ENCODE measurements at regions not wholly inside any gene's neighbourhood (a gene's known extent, or its start where the extent isn't known, plus 50 kb on each side); places are given as distances from the start of the nearest gene placed in this dataset.
"Not testable (repeated sequence)": the region's sequence is repeated elsewhere in the genome, so short reads cannot be mapped to it uniquely, and the experiment has no call there.

DNA sequence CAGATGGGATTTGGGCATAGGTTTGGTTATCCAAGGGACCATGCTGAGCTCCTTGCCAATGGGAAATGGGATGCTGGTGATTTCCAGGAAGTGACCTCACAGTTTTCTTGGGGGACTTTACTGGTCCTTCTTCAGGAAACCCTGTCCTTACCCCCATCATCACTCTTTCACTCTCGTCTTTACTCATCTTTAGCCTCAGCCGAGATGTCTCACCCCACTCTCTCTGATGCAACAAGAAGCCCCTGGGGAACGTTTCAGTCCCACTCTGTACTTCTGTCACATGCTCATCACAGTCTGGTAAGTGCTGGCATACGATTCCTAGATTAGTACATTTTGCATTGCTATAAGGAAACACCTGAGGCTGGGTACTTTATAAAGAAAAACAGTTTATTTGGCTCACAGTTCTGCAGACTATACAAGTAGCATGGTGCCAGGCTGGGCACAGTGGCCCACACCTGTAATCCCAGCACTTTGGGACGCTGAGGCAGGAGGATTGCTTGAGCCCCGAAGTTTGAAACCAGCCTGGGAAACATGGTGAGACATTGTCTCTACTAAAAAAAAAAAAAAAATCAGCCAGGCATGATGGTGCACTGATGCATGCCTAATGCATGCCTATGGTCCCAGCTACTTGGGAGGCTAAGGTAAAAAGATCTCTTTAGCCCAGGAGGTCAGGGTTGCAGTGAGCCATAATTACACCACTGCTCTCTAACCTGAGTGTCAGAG lies 63.5 kb upstream of the VKORC1L1 start:
- no peaks in the 10 kb centered on the region for H3K4me1 Mint-ChIP-seq
- no peak overlapping the region for H3K27ac Mint-ChIP-seq
- DNase-seq (no peak), ATAC-seq (no peak)
- H3K27me3 Mint-ChIP-seq, result no peaks in the 10 kb centered on the region
- POLR2A ChIA-PET, result no interaction called here
- no peak overlapping the region for H3K4me3 Mint-ChIP-seq
- H3K9me3 Mint-ChIP-seq, result peaks cover 0 to 9% (median 1%) of the 10 kb centered on the region in 9 donors
- H3K36me3 Mint-ChIP-seq, result peaks cover 5 to 10% (median 10%) of the 10 kb centered on the region in 3 donors

DNA sequence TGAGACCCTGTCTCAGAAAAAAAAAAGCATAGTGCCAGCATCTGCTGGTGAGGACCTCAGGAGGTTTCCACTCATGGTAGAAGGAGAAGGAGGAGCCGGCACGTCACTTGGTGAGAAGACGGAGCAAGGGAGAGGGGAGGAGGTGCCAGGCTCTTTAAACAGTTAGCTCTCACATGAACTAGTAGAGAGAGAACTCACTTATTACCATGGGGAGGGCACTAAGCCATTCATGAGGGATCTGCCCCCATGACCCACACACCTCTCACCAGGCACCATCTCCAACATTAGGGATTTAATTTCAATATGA lies 62.9 kb upstream of the VKORC1L1 start:
- Mint-ChIP-seq H3K27me3 (no peaks in the 10 kb centered on the region), H3K27ac (no peak overlapping the region), H3K4me1 (no peaks in the 10 kb centered on the region), H3K4me3 (no peak overlapping the region), H3K9me3 (peaks cover 0 to 9% (median 1%) of the 10 kb centered on the region in 9 donors), H3K36me3 (peaks cover 5 to 14% (median 10%) of the 10 kb centered on the region in 3 donors)
- DNase-seq, result no peak
- ATAC-seq, result no peak
- POLR2A ChIA-PET, result no interaction called here

DNA sequence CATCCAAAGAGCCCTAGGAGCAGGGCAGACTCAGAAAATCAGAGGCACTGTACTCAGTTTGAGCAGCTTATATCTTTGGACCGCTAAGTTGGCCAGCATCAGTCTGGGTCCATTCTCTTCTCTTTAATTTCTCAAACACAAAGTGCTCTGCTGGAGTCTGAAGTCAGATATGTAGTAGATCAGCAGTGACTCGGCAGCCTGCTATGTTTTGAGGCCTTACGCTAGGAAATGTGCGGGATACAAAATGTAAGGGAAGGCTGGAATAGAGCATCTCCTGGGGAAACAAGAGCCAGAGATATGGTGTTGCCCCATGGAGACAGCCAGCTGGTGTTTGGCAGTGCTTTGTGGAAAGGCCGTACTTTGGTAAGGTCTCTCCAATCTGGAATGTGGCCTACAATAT lies 60.6 kb upstream of the VKORC1L1 start:
- H3K27me3 Mint-ChIP-seq, result no peaks in the 10 kb centered on the region
- ATAC-seq (no peak), DNase-seq (no peak)
- no peaks in the 10 kb centered on the region for H3K4me1 Mint-ChIP-seq
- peaks cover 5 to 14% (median 10%) of the 10 kb centered on the region in 3 donors for H3K36me3 Mint-ChIP-seq
- POLR2A ChIA-PET, result no interaction called here
- H3K27ac Mint-ChIP-seq, result no peak overlapping the region
- H3K4me3 Mint-ChIP-seq, result no peak overlapping the region
- H3K9me3 Mint-ChIP-seq, result peaks cover 0 to 9% (median 1%) of the 10 kb centered on the region in 9 donors

GRCh38 chr7:65814556-65815167 lies 58.2 kb upstream of the VKORC1L1 start:
- not testable (repeated sequence) for H3K27me3 Mint-ChIP-seq, ATAC-seq, H3K36me3 Mint-ChIP-seq, H3K4me1 Mint-ChIP-seq, DNase-seq, H3K27ac Mint-ChIP-seq, H3K9me3 Mint-ChIP-seq, H3K4me3 Mint-ChIP-seq
- POLR2A ChIA-PET, result interaction anchor here (0.6 kb wide), 2 partner anchors 11 to 575 kb away, joined by 4 to 5 read pairs; no protein-coding TSS in a partner anchor

DNA sequence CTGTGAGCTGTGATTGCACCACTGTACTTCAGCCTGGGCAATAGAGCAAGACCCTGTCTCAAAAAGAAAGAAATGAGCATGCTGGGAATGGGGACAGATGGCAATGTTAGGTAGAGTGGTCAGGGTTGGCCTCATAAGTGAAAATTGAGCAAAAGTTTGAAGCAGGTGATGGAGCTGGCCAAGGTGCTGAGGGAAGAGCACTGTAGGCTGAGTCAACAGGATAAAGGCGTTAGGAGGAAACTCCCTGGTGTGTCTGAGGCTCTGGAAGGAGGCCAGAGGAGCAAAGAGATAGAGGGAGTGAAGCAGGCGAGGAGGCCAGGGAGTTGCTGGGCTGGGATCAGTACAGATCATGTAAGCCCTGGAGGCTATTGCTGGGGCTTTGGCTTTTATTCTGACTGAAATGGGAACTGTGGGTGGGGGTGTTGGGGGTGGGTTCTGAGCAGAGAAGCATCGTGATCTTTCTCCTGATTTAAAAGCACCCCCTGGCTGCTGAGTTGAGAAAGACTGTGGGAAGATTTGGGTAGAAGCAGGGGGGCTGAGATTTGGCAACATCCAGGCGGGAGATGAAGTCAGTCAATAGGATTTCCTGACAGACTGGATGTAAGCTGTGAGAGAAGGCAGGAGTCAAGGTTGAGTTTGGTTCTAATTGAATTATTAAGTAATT lies 52.5 kb upstream of the VKORC1L1 start:
- H3K4me1 Mint-ChIP-seq, result no peaks in the 10 kb centered on the region
- POLR2A ChIA-PET, result no interaction called here
- no peak overlapping the region for H3K4me3 Mint-ChIP-seq
- ATAC-seq, result no peak
- H3K27me3 Mint-ChIP-seq, result no peaks in the 10 kb centered on the region
- no peak for DNase-seq
- H3K36me3 Mint-ChIP-seq, result peaks cover 0 to 2% (median 0%) of the 10 kb centered on the region in 3 donors
- H3K27ac Mint-ChIP-seq, result no peak overlapping the region
- no peaks in the 10 kb centered on the region for H3K9me3 Mint-ChIP-seq

All from naive thymus-derived CD8-positive, alpha-beta T cell (primary cell).